A549 (cell line): ENCODE measurements at regions not wholly inside any gene's neighbourhood (a gene's known extent, or its start where the extent isn't known, plus 50 kb on each side); places are given as distances from the start of the nearest gene placed in this dataset.

Source experiments
- EP300 ChIP-seq, 2 experiments: fragments of >200 bp; sonication (Bioruptor Twin); formaldehyde crosslinking; IDR thresholded peaks; 2 replicates in 1 of 2; 3 replicates in 1 of 2; pipeline ENCODE4 v1.6.1; 2016 to 2017
- HOXA7 ChIP-seq: fragments of 250-450 bp; sonication (Bioruptor Pico); IDR thresholded peaks from 2 replicates; pipeline ENCODE4 v1.5.0; 2020; ENCODE audit warnings: mild to moderate bottlenecking, moderate library complexity
- KDM1A ChIP-seq: fragments of 200-600 bp; sonication (generic); IDR thresholded peaks from 2 replicates; pipeline ENCODE4 v1.6.1; 2016; ENCODE audit warnings: low read depth, mild to moderate bottlenecking

DNA sequence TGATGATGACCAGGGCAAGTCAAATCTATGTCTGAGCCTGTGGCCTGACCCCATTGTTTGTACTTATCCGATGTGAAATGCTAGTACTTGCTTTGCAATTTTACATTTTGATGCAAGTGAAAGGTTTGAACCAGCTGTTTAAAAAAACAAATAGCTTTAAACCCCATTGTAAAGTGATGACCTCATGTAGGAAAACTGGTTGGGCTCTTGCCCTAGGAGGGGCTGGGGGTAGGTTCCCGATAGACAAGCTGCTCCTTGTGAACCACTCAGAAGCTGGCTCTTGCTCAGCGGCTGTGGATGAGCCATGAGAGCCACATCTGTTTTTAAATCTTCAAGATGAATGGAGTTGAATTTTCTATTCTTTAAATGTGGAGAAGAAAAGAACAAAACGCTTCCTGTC, 185.3 kb downstream of the WDR11 start:
- TF ChIP-seq HOXA7 (CRISPR knock-in tag) (no peak), EP300 (IDR thresholded peaks at IDR 0.05) (no peak), KDM1A (no peak)
